DOHH2 (cell line): ENCODE measurements at regions not wholly inside any gene's neighbourhood (a gene's known extent, or its start where the extent isn't known, plus 50 kb on each side); places are given as distances from the start of the nearest gene placed in this dataset.

ENCODE experiments used
- H3F3A ChIP-seq: fragments of 200-600 bp; sonication (generic), shearing (Covaris generic); 2 replicates; pipeline ENCODE4 v1.6.0; 2016; ENCODE audit warnings: antibody characterized with exemption, mild to moderate bottlenecking; ENCODE audit not compliant: control insufficient read depth, insufficient read depth
- H3K27ac ChIP-seq: fragments of 200-600 bp; sonication (generic); 2 replicates; pipeline ENCODE4 v1.5.1; 2014; ENCODE audit warnings: low read depth, mild to moderate bottlenecking, low read length, moderate library complexity
- H3K27me3 ChIP-seq: fragments of 200-600 bp; sonication (generic); 2 replicates; pipeline ENCODE4 v1.6.1; 2014; ENCODE audit warnings: mild to moderate bottlenecking, low read length, mixed read lengths; ENCODE audit not compliant: control insufficient read depth
- H3K36me3 ChIP-seq: fragments of 200-600 bp; sonication (generic); 2 replicates; pipeline ENCODE4 v1.6.1; 2014; ENCODE audit warnings: mild to moderate bottlenecking, low read length, moderate library complexity, mixed read lengths; ENCODE audit not compliant: control insufficient read depth
- H3K4me1 ChIP-seq: fragments of 200-600 bp; sonication (generic); 2 replicates; pipeline ENCODE4 v1.6.1; 2014; ENCODE audit warnings: mild to moderate bottlenecking, low read length, mixed read lengths; ENCODE audit not compliant: control insufficient read depth
- H3K4me2 ChIP-seq: fragments of 200-600 bp; sonication (generic); 2 replicates; pipeline ENCODE4 v1.6.0; 2014; ENCODE audit warnings: mild to moderate bottlenecking, low read length, moderate library complexity
- H3K4me3 ChIP-seq: fragments of 200-600 bp; sonication (generic); 2 replicates; pipeline ENCODE4 v1.5.1; 2014; ENCODE audit warnings: mild to moderate bottlenecking, low read length, mixed read lengths
- H3K79me2 ChIP-seq: fragments of 200-600 bp; sonication (generic); 2 replicates; pipeline ENCODE4 v1.6.1; 2014; ENCODE audit warnings: mild to moderate bottlenecking, low read length, mixed read lengths; ENCODE audit not compliant: control insufficient read depth
- H3K9me2 ChIP-seq: fragments of 200-600 bp; sonication (generic); replicated peaks from 2 replicates; pipeline ENCODE4 v1.6.1; 2014; ENCODE audit warnings: mild to moderate bottlenecking, low read length, mixed read lengths; ENCODE audit not compliant: control insufficient read depth
- H3K9me3 ChIP-seq: fragments of 200-600 bp; sonication (generic); 2 replicates; pipeline ENCODE4 v1.6.1; 2014; ENCODE audit warnings: antibody characterized with exemption, low read length, mixed read lengths; ENCODE audit not compliant: control insufficient read depth, insufficient read depth
- H4K20me1 ChIP-seq: fragments of 200-600 bp; sonication (generic); 2 replicates; pipeline ENCODE4 v1.6.0; 2014; ENCODE audit warnings: low read depth, mild to moderate bottlenecking, antibody characterized with exemption, low read length, moderate library complexity; ENCODE audit not compliant: control insufficient read depth, insufficient read depth
- CTCF ChIP-seq: fragments of 200-600 bp; sonication (generic); IDR thresholded peaks from one replicate; pipeline ENCODE4 v1.5.1; 2014; ENCODE audit warnings: antibody characterized with exemption, mild to moderate bottlenecking, low read depth, low read length; ENCODE audit not compliant: poor library complexity, severe bottlenecking
- EZH2phosphoT487 ChIP-seq: fragments of 200-600 bp; sonication (generic); IDR thresholded peaks from 2 replicates; pipeline ENCODE4 v1.6.1; 2017; ENCODE audit warnings: borderline replicate concordance, mild to moderate bottlenecking, antibody characterized with exemption, low read length, moderate library complexity, mixed read lengths

DNA sequence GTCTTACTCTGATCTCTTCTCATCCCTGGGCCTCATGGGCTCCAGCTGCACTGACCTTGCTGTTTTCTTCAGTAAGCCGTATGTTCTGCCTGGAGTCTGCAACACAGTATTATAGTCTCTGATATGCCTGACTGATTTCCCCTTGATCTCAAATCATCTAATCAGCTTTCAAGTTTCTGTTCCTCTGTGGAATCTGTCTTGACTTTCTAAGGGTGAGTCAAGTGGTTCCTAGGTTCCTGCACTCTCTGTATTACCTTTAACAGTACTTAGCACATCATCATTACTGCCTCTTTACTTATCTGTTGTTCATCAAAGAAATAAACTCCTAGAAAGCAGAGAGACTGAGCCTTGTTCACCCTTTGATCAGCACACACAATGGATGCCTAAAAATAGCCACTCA, 350.7 kb downstream of the LMO7 start:
- no peaks in the 10 kb centered on the region for H3K4me1 ChIP-seq
- no peaks in the 10 kb centered on the region; the same call in 1 of the 2 replicates for H3K9me3 ChIP-seq
- no peak for TF ChIP-seq CTCF
- no peak for TF ChIP-seq EZH2phosphoT487
- H3K27me3 ChIP-seq: no peaks in the 10 kb centered on the region
- no peaks in the 10 kb centered on the region for H3K36me3 ChIP-seq
- H3K4me3 ChIP-seq: no peak overlapping the region
- H3K9me2 ChIP-seq: no peaks in the 10 kb centered on the region
- H3F3A ChIP-seq: no peaks in the 10 kb centered on the region
- no peak overlapping the region for H3K27ac ChIP-seq
- H4K20me1 ChIP-seq: no peaks in the 10 kb centered on the region
- no peaks in the 10 kb centered on the region for H3K79me2 ChIP-seq
- H3K4me2 ChIP-seq: no peak overlapping the region

GRCh38 chr13:75985132-75985531, 349.0 kb downstream of the LMO7 start:
- Histone ChIP-seq H3K9me3 (no peaks in the 10 kb centered on the region; the same call in 1 of the 2 replicates), H3K36me3 (no peaks in the 10 kb centered on the region), H4K20me1 (no peaks in the 10 kb centered on the region), H3K27me3 (no peaks in the 10 kb centered on the region), H3F3A (no peaks in the 10 kb centered on the region), H3K4me3 (no peak overlapping the region), H3K4me1 (no peaks in the 10 kb centered on the region), H3K79me2 (no peaks in the 10 kb centered on the region), H3K4me2 (no peak overlapping the region), H3K9me2 (no peaks in the 10 kb centered on the region), H3K27ac (no peak overlapping the region)
- TF ChIP-seq EZH2phosphoT487: no peak
- no peak for TF ChIP-seq CTCF

DNA sequence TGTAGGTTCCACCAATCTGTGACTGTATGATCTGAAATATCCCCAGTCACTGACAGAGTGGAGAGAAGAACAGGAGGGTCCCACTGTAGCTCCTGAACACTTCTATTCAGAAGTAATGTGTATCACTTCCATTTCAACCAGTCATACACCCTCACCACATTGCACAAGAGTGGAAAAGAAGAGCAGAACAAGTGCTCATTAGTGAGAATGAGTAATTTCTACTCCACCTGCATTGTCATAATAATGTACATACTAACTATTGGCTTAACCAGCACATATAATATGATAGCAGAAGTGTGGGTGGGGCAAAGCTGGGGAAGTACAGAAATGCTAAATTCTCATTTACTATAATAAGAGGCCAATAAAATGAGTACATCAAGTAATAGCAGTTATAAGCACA, 342.7 kb downstream of the LMO7 start:
- Histone ChIP-seq H3F3A (no peaks in the 10 kb centered on the region), H3K4me3 (no peak overlapping the region), H3K79me2 (no peaks in the 10 kb centered on the region), H4K20me1 (no peaks in the 10 kb centered on the region), H3K36me3 (no peaks in the 10 kb centered on the region), H3K9me2 (no peaks in the 10 kb centered on the region), H3K27me3 (no peaks in the 10 kb centered on the region), H3K4me2 (no peak overlapping the region), H3K9me3 (no peaks in the 10 kb centered on the region), H3K4me1 (no peaks in the 10 kb centered on the region), H3K27ac (no peak overlapping the region)
- no peak for TF ChIP-seq CTCF
- no peak for TF ChIP-seq EZH2phosphoT487
